ENCODE measurements at regions not wholly inside any gene's neighbourhood (a gene's known extent, or its start where the extent isn't known, plus 50 kb on each side); places are given as distances from the start of the nearest gene placed in this dataset.

DNA sequence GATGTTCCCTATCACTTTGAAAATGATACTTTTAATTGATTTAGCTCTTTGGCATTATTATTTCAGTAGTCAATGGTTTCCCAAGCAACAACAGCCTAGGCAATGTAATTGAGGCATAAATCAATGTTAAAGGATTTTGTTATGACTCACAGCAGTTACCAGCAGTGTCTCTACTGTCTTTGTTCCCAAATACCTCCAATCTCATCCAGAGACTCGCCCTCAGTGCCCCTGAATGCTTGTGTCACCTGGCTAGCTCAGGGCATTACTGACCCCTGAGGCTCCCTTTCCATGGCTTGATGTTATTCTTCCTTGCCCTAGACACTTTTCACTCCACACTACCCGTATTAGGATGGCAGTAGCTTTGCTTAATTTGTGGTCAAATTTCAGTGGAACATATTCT lies 227.2 kb downstream of the SQOR start:
- no peak overlapping the region for H3K4me3 ChIP-seq (ENCODE audit: low read depth, low read length)
- no peak for DNase-seq (ENCODE audit: low read depth)
- TF ChIP-seq, protein P1, sequence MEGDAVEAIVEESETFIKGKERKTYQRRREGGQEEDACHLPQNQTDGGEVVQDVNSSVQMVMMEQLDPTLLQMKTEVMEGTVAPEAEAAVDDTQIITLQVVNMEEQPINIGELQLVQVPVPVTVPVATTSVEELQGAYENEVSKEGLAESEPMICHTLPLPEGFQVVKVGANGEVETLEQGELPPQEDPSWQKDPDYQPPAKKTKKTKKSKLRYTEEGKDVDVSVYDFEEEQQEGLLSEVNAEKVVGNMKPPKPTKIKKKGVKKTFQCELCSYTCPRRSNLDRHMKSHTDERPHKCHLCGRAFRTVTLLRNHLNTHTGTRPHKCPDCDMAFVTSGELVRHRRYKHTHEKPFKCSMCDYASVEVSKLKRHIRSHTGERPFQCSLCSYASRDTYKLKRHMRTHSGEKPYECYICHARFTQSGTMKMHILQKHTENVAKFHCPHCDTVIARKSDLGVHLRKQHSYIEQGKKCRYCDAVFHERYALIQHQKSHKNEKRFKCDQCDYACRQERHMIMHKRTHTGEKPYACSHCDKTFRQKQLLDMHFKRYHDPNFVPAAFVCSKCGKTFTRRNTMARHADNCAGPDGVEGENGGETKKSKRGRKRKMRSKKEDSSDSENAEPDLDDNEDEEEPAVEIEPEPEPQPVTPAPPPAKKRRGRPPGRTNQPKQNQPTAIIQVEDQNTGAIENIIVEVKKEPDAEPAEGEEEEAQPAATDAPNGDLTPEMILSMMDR (IDR thresholded peaks at IDR 0.05; ENCODE audit: insufficient read depth, low read depth, low read length, missing control alignments): no peak

- H3K4me3 ChIP-seq (ENCODE audit: low read depth, low read length): no peak overlapping the region
- no peak for DNase-seq (ENCODE audit: low read depth)
- TF ChIP-seq, protein P1 (IDR thresholded peaks at IDR 0.05; ENCODE audit: insufficient read depth, low read depth, low read length, missing control alignments): no peak
These were observed 229.2 kb downstream of the SQOR start for GRCh38 chr15:45863881-45864580.

GRCh38 chr15:45866616-45867015 lies 231.8 kb downstream of the SQOR start:
- DNase-seq (ENCODE audit: low read depth): no peak
- H3K4me3 ChIP-seq (ENCODE audit: low read depth, low read length): no peak overlapping the region
- TF ChIP-seq, protein P1 (IDR thresholded peaks at IDR 0.05; ENCODE audit: insufficient read depth, low read depth, low read length, missing control alignments): no peak

DNA sequence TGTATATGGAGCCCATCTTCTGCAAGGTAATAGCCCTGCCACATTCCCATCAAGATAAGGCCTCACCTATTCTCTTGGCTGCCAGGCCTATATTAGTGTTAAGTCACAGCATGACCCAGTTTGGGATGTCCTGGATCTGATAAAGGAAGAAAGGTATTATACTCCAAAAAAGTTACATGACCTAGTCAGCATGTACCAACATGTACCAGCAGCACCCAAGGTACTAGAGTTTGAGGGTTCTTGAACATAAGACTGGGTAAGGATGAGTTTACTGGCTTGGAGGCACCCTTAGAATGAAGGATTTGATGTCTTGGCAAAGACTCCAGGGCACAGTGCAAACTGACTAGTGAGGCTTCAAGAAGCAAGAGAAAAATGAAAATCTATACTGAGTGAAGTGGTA lies 232.5 kb downstream of the SQOR start:
- DNase-seq (ENCODE audit: low read depth): no peak
- TF ChIP-seq, protein P1 (IDR thresholded peaks at IDR 0.05; ENCODE audit: insufficient read depth, low read depth, low read length, missing control alignments): no peak
- no peak overlapping the region for H3K4me3 ChIP-seq (ENCODE audit: low read depth, low read length)

DNA sequence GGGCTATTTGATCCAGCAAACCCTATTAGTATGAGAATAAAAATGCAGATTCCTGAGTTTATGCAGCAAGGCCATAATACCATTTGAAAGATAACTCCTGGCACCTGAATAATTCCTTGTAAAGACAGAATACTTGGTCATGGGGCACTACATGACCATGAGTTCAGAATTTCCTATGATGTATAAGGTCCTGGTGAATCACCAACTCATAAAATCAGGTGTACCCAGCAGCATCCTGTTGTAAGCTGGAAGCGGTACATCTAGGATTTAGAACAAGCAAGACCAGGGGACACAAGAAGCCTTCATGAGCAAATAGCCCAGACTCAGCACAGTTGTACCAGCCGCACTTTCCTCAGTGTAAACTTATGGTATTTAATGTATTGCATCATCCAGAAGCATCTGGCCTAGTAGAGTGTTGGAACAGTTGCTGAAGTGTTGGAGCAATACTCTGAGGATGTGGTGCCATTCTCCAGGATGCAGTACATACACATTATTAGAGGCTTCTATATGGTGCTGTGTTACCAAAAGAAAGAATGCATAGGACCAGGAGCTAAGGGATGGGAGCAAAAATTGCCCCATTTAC lies 233.4 kb downstream of the SQOR start:
- no peak for DNase-seq (ENCODE audit: low read depth)
- no peak overlapping the region for H3K4me3 ChIP-seq (ENCODE audit: low read depth, low read length)
- TF ChIP-seq, protein P1 (IDR thresholded peaks at IDR 0.05; ENCODE audit: insufficient read depth, low read depth, low read length, missing control alignments): no peak

GRCh38 chr15:45869034-45869668 lies 234.3 kb downstream of the SQOR start:
- no peak overlapping the region for H3K4me3 ChIP-seq (ENCODE audit: low read depth, low read length)
- TF ChIP-seq, protein P1 (IDR thresholded peaks at IDR 0.05; ENCODE audit: insufficient read depth, low read depth, low read length, missing control alignments): no peak
- DNase-seq (ENCODE audit: low read depth): no peak
